Hepatocyte (in vitro differentiated cells): ENCODE measurements at regions not wholly inside any gene's neighbourhood (a gene's known extent, or its start where the extent isn't known, plus 50 kb on each side); places are given as distances from the start of the nearest gene placed in this dataset.

Experiments
- DNase-seq: peaks from one replicate; pipeline ENCODE4 v3.0.0-alpha.2; 2016; ENCODE audit warnings: low spot score
- H2AFZ ChIP-seq: fragments of 200-600 bp; sonication (generic); 2 replicates; pipeline ENCODE4 v1.6.0; 2016; ENCODE audit warnings: antibody characterized with exemption, mild to moderate bottlenecking
- H3K27ac ChIP-seq: fragments of 200-600 bp; sonication (generic); 2 replicates; pipeline ENCODE4 v1.5.1; 2016; ENCODE audit warnings: mild to moderate bottlenecking
- H3K27me3 ChIP-seq: fragments of 200-600 bp; sonication (generic); 2 replicates; pipeline ENCODE4 v1.6.1; 2016
- H3K36me3 ChIP-seq: fragments of 200-600 bp; sonication (generic); replicated peaks from 2 replicates; pipeline ENCODE4 v1.5.1; 2016; ENCODE audit warnings: low read depth; ENCODE audit not compliant: insufficient read depth
- H3K4me1 ChIP-seq: fragments of 200-600 bp; sonication (generic); 2 replicates; pipeline ENCODE4 v1.5.1; 2016; ENCODE audit warnings: mild to moderate bottlenecking, moderate library complexity; ENCODE audit not compliant: insufficient read depth
- H3K4me2 ChIP-seq: fragments of 200-600 bp; sonication (generic); 2 replicates; pipeline ENCODE4 v1.6.0; 2016
- H3K4me3 ChIP-seq: fragments of 200-600 bp; sonication (generic); 2 replicates; pipeline ENCODE4 v1.5.1; 2016; ENCODE audit warnings: mild to moderate bottlenecking
- H3K79me2 ChIP-seq: fragments of 200-600 bp; sonication (generic); 2 replicates; pipeline ENCODE4 v1.6.0; 2017; ENCODE audit warnings: mild to moderate bottlenecking
- H3K9me2 ChIP-seq: fragments of 200-600 bp; sonication (generic); replicated peaks from 2 replicates; pipeline ENCODE4 v1.6.0; 2017; ENCODE audit warnings: mild to moderate bottlenecking; ENCODE audit not compliant: insufficient read depth
- H3K9me3 ChIP-seq: fragments of 200-600 bp; sonication (generic); 2 replicates; pipeline ENCODE4 v1.5.1; 2016; ENCODE audit warnings: low read depth, mild to moderate bottlenecking
- H4K20me1 ChIP-seq: fragments of 200-600 bp; sonication (generic); 2 replicates; pipeline ENCODE4 v1.6.0; 2016; ENCODE audit warnings: mild to moderate bottlenecking; ENCODE audit not compliant: insufficient read depth, poor library complexity, severe bottlenecking
- CTCF ChIP-seq: fragments of 200-600 bp; sonication (generic); IDR thresholded peaks from 2 replicates; pipeline ENCODE4 v1.5.1; 2016; ENCODE audit warnings: antibody characterized with exemption, mild to moderate bottlenecking; ENCODE audit not compliant: poor library complexity
- EZH2 ChIP-seq: fragments of 200-600 bp; sonication (generic); IDR thresholded peaks from 2 replicates; pipeline ENCODE4 v1.6.1; 2016; ENCODE audit warnings: antibody characterized with exemption, mild to moderate bottlenecking, borderline replicate concordance
- EZH2phosphoT487 ChIP-seq: fragments of 200-600 bp; sonication (generic); IDR thresholded peaks from one replicate; pipeline ENCODE4 v1.6.1; 2018; ENCODE audit warnings: antibody characterized with exemption, mild to moderate bottlenecking, low read depth, moderate library complexity; ENCODE audit not compliant: unreplicated experiment, severe bottlenecking
- WGBS: methylation state at CpG from one replicate; pipeline ENCODE4 v1.1.6; 2016; ENCODE audit warnings: low lambda C conversion rate; ENCODE audit errors: missing lambda C conversion rate; 5-methylcytosine and 5-hydroxymethylcytosine counted together

DNA sequence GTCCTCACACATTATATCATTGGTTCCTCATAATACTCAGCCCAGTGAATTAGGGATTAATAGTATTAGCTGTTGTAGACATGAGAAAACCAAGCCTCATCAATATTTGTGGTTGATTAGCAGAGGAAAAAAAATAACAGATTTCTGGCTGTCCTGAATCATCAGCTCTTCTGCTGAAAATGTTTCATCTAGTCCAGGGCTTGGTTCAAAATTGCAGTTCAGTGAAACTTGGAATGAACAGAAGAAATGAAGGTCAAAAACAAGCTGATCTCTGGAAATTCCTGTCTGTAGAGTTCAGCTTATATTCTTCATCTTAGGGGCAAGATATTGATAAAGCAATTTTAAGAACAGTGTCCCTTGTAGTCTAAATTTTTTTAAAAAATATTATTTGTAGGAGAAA lies 361.1 kb upstream of the CCDC179 start:
- no peak for DNase-seq
- Histone ChIP-seq H3K4me2 (no peak overlapping the region), H3K36me3 (no peaks in the 10 kb centered on the region)

GRCh38 chr11:23226331-23227077 lies 366.2 kb upstream of the CCDC179 start:
- whole genome bisulfite sequencing = 56% methylated on average over 5 of the region's 5 CpGs
- no peaks in the 10 kb centered on the region for H4K20me1 ChIP-seq
- H2AFZ ChIP-seq = no peak overlapping the region
- no peaks in the 10 kb centered on the region for H3K79me2 ChIP-seq
- no peak for DNase-seq
- H3K9me3 ChIP-seq = no peaks in the 10 kb centered on the region
- no peak overlapping the region for H3K27ac ChIP-seq
- no peaks in the 10 kb centered on the region for H3K36me3 ChIP-seq
- H3K4me2 ChIP-seq = no peak overlapping the region
- H3K27me3 ChIP-seq = no peaks in the 10 kb centered on the region
- H3K9me2 ChIP-seq = no peaks in the 10 kb centered on the region
- H3K4me3 ChIP-seq = no peak overlapping the region
- TF ChIP-seq CTCF = no peak
- H3K4me1 ChIP-seq = no peaks in the 10 kb centered on the region

More for the DNA sequence above, 361.1 kb upstream of the CCDC179 start:
- Histone ChIP-seq H3K27me3 (no peaks in the 10 kb centered on the region), H3K9me2 (no peaks in the 10 kb centered on the region), H3K9me3 (no peaks in the 10 kb centered on the region), H3K4me3 (no peak overlapping the region), H3K4me1 (no peaks in the 10 kb centered on the region), H2AFZ (no peak overlapping the region), H4K20me1 (no peaks in the 10 kb centered on the region), H3K79me2 (no peaks in the 10 kb centered on the region), H3K27ac (no peak overlapping the region)
- no peak for TF ChIP-seq EZH2phosphoT487
- no peak for TF ChIP-seq EZH2
- TF ChIP-seq CTCF = no peak

- no peaks in the 10 kb centered on the region for H3K36me3 ChIP-seq
- H4K20me1 ChIP-seq = no peaks in the 10 kb centered on the region
- no peaks in the 10 kb centered on the region for H3K9me3 ChIP-seq
- H3K4me1 ChIP-seq = no peaks in the 10 kb centered on the region
- TF ChIP-seq CTCF = no peak
- no peak overlapping the region for H3K27ac ChIP-seq
- H3K4me2 ChIP-seq = no peak overlapping the region
- DNase-seq = no peak
- H3K4me3 ChIP-seq = no peak overlapping the region
- no peaks in the 10 kb centered on the region for H3K79me2 ChIP-seq
- WGBS = 27% methylated on average over 3 of the region's 3 CpGs
- H2AFZ ChIP-seq = no peak overlapping the region
- H3K27me3 ChIP-seq = no peaks in the 10 kb centered on the region
- no peaks in the 10 kb centered on the region for H3K9me2 ChIP-seq
These were observed 366.8 kb upstream of the CCDC179 start for GRCh38 chr11:23227078-23227445.

DNA sequence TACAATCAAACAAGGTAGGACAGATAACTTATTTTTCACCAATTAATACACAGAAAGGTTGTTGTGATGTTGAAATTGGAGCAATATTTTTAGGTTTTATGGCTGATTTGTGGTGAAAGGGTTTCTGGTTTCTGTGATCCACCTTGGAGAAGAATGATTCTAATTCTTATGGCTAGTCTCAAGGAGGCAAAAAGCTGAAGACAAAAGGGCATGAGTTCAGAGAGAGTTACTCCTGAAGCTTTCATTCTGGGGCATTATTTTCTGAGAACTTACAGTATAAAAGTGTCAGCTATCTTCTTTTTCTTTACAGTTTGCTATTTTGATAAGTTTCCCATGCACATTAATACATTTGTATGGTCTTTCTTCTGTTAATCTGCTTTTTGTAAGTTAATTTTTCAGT lies 372.4 kb upstream of the CCDC179 start:
- Histone ChIP-seq H3K4me3 (no peak overlapping the region), H3K27me3 (no peaks in the 10 kb centered on the region), H3K9me3 (no peaks in the 10 kb centered on the region), H3K4me1 (no peaks in the 10 kb centered on the region), H3K9me2 (no peaks in the 10 kb centered on the region), H3K27ac (no peak overlapping the region), H3K4me2 (no peak overlapping the region), H2AFZ (no peak overlapping the region), H3K36me3 (no peaks in the 10 kb centered on the region), H4K20me1 (no peaks in the 10 kb centered on the region), H3K79me2 (no peaks in the 10 kb centered on the region)
- TF ChIP-seq EZH2 (no peak), CTCF (no peak), EZH2phosphoT487 (no peak)
- DNase-seq = no peak
